Muscle of arm (tissue), 1 donor: ENCODE measurements at regions not wholly inside any gene's neighbourhood (a gene's known extent, or its start where the extent isn't known, plus 50 kb on each side); places are given as distances from the start of the nearest gene placed in this dataset.

Experiments used
- DNase-seq: peaks from one replicate; pipeline ENCODE4 v3.0.0-alpha.2; 2013

- no peak for DNase-seq
Observed at GRCh38 chr11:95485115-95485900, 254.3 kb upstream of the SESN3 start.

- DNase-seq: no peak
Observed at GRCh38 chr11:95483339-95483738, 252.3 kb upstream of the SESN3 start.

- no peak for DNase-seq
Observed at GRCh38 chr11:95478003-95478402, 247.0 kb upstream of the SESN3 start.

GRCh38 chr11:95469258-95469657 is 238.3 kb upstream of the SESN3 start:
- DNase-seq: no peak

- DNase-seq: no peak
Observed at GRCh38 chr11:95466416-95466815, 235.4 kb upstream of the SESN3 start.

- DNase-seq: no peak
Observed at GRCh38 chr11:95465887-95466286, 234.9 kb upstream of the SESN3 start.

GRCh38 chr11:95461858-95462257 is 230.9 kb upstream of the SESN3 start:
- DNase-seq: no peak

GRCh38 chr11:95461348-95461747 is 230.3 kb upstream of the SESN3 start:
- no peak for DNase-seq

- peak; percentile 82 for DNase-seq
Observed at GRCh38 chr11:95459291-95460042, 228.5 kb upstream of the SESN3 start.

GRCh38 chr11:95456714-95457491 is 225.9 kb upstream of the SESN3 start:
- no peak for DNase-seq

GRCh38 chr11:95455228-95455970 is 224.4 kb upstream of the SESN3 start:
- no peak for DNase-seq

GRCh38 chr11:95453616-95454171 is 222.7 kb upstream of the SESN3 start:
- no peak for DNase-seq

GRCh38 chr11:95451682-95452081 is 220.7 kb upstream of the SESN3 start:
- no peak for DNase-seq

GRCh38 chr11:95451261-95451660 is 220.3 kb upstream of the SESN3 start:
- no peak for DNase-seq

GRCh38 chr11:95450547-95451123 is 219.6 kb upstream of the SESN3 start:
- no peak for DNase-seq

- no peak for DNase-seq
Observed at GRCh38 chr11:95445746-95446333, 214.8 kb upstream of the SESN3 start.

GRCh38 chr11:95444309-95445241 is 213.6 kb upstream of the SESN3 start:
- DNase-seq: no peak

GRCh38 chr11:95443386-95443785 is 212.4 kb upstream of the SESN3 start:
- no peak for DNase-seq

GRCh38 chr11:95442531-95443050 is 211.6 kb upstream of the SESN3 start:
- DNase-seq: no peak
